Fibroblast of the aortic adventitia (primary cell): ENCODE measurements at regions not wholly inside any gene's neighbourhood (a gene's known extent, or its start where the extent isn't known, plus 50 kb on each side); places are given as distances from the start of the nearest gene placed in this dataset.
A peak's percentile ranks its signal among the peaks of the same experiment; 100 is the strongest.

Experiments used
- DNase-seq: peaks from one replicate; pipeline ENCODE4 v3.0.0-alpha.2; 2010; ENCODE audit warnings: low read depth
- H3K4me3 ChIP-seq: 2 replicates; pipeline ENCODE4 v1.5.1; 2011; ENCODE audit warnings: low read depth, mild to moderate bottlenecking, control low read depth, low read length, moderate library complexity
- TF ChIP-seq, protein P1 (sequence below): IDR thresholded peaks from 2 replicates; pipeline ENCODE4 v1.5.1; 2011; ENCODE audit warnings: mild to moderate bottlenecking, low read length, control low read depth, inconsistent platforms; ENCODE audit not compliant: insufficient read depth

DNA sequence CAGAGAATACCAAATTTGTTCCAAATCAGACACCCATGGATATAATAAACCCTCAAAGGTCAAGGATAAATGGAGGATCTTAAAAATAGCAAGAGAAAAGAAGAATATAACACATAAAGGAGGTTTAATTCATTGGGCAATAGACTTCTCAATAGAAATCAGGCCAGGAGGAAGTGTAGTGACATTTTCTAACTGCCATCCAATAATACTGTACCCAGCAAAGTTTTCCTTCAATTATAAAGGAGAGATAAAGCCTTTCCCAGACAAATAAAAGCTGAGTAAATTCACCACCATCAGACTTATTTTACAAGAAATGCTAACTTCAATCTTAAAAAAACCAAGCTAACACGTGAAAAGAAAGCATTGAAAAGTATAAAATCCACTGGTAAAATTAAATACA lies 121.6 kb downstream of the MSTN start:
- TF ChIP-seq, protein P1, sequence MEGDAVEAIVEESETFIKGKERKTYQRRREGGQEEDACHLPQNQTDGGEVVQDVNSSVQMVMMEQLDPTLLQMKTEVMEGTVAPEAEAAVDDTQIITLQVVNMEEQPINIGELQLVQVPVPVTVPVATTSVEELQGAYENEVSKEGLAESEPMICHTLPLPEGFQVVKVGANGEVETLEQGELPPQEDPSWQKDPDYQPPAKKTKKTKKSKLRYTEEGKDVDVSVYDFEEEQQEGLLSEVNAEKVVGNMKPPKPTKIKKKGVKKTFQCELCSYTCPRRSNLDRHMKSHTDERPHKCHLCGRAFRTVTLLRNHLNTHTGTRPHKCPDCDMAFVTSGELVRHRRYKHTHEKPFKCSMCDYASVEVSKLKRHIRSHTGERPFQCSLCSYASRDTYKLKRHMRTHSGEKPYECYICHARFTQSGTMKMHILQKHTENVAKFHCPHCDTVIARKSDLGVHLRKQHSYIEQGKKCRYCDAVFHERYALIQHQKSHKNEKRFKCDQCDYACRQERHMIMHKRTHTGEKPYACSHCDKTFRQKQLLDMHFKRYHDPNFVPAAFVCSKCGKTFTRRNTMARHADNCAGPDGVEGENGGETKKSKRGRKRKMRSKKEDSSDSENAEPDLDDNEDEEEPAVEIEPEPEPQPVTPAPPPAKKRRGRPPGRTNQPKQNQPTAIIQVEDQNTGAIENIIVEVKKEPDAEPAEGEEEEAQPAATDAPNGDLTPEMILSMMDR = no peak
- no peak for DNase-seq
- H3K4me3 ChIP-seq = no peak overlapping the region

GRCh38 chr2:189937691-189938090 lies 124.8 kb downstream of the MSTN start:
- TF ChIP-seq, protein P1 = no peak
- DNase-seq = peak; percentile 18
- no peak overlapping the region for H3K4me3 ChIP-seq

GRCh38 chr2:189933911-189934399 lies 128.6 kb downstream of the MSTN start:
- no peak overlapping the region for H3K4me3 ChIP-seq
- TF ChIP-seq, protein P1 = no peak
- DNase-seq = peak; percentile 90

GRCh38 chr2:189933041-189933440 lies 129.5 kb downstream of the MSTN start:
- TF ChIP-seq, protein P1 = no peak
- H3K4me3 ChIP-seq = no peak overlapping the region
- no peak for DNase-seq

- DNase-seq = peak; percentile 50
- TF ChIP-seq, protein P1 = no peak
- no peak overlapping the region for H3K4me3 ChIP-seq
Measured at GRCh38 chr2:189927823-189928222, 134.7 kb downstream of the MSTN start.
